NCI-H2029 treated with DMSO at 0.1 percent for 48 hours (cell line): ENCODE measurements at regions not wholly inside any gene's neighbourhood (a gene's known extent, or its start where the extent isn't known, plus 50 kb on each side); places are given as distances from the start of the nearest gene placed in this dataset.

Source experiments
- DNase-seq: peaks from one replicate; lab custom pipeline; 2025; lab: John Stamatoyannopoulos, UW

- peak; percentile 6 for DNase-seq
These were observed 204.7 kb upstream of the GABRA2 start for GRCh38 chr4:46594661-46595060.

GRCh38 chr4:46586566-46586965 is 196.6 kb upstream of the GABRA2 start:
- no peak for DNase-seq

- no peak for DNase-seq
These were observed 191.7 kb upstream of the GABRA2 start for GRCh38 chr4:46581677-46582076.

- no peak for DNase-seq
These were observed 165.0 kb upstream of the GABRA2 start for GRCh38 chr4:46554760-46555465.

- DNase-seq, result no peak
These were observed 160.5 kb upstream of the GABRA2 start for GRCh38 chr4:46550471-46550870.

- DNase-seq, result no peak
These were observed 159.2 kb upstream of the GABRA2 start for GRCh38 chr4:46549125-46549524.

GRCh38 chr4:46524751-46525150 is 134.8 kb upstream of the GABRA2 start:
- DNase-seq, result no peak

- no peak for DNase-seq
These were observed 130.4 kb upstream of the GABRA2 start for GRCh38 chr4:46520361-46520760.

- DNase-seq, result no peak
These were observed 126.0 kb upstream of the GABRA2 start for GRCh38 chr4:46515940-46516339.

GRCh38 chr4:46508216-46508615 is 118.3 kb upstream of the GABRA2 start:
- no peak for DNase-seq

GRCh38 chr4:46506876-46507275 is 116.9 kb upstream of the GABRA2 start:
- no peak for DNase-seq

GRCh38 chr4:46505131-46505530 is 115.2 kb upstream of the GABRA2 start:
- DNase-seq, result no peak

- DNase-seq, result no peak
These were observed 113.8 kb upstream of the GABRA2 start for GRCh38 chr4:46503739-46504138.

GRCh38 chr4:46492394-46492793 is 102.5 kb upstream of the GABRA2 start:
- no peak for DNase-seq

GRCh38 chr4:46491455-46491854 is 101.5 kb upstream of the GABRA2 start:
- DNase-seq, result no peak

- DNase-seq, result no peak
These were observed 95.0 kb upstream of the GABRA2 start for GRCh38 chr4:46484881-46485280.

- DNase-seq, result no peak
These were observed 72.8 kb upstream of the GABRA2 start for GRCh38 chr4:46462733-46463132.

- DNase-seq, result no peak
These were observed 69.4 kb upstream of the GABRA2 start for GRCh38 chr4:46459308-46459707.

- DNase-seq, result no peak
These were observed 60.6 kb upstream of the GABRA2 start for GRCh38 chr4:46450556-46450955.

GRCh38 chr4:46445710-46446314 is 55.9 kb upstream of the GABRA2 start:
- no peak for DNase-seq

GRCh38 chr4:46444318-46445000 is 54.5 kb upstream of the GABRA2 start:
- no peak for DNase-seq

GRCh38 chr4:46442963-46443362 is 53.0 kb upstream of the GABRA2 start:
- DNase-seq, result no peak

- no peak for DNase-seq
These were observed 51.4 kb upstream of the GABRA2 start for GRCh38 chr4:46441136-46441859.
